Neural progenitor cell (in vitro differentiated cells): ENCODE measurements at regions not wholly inside any gene's neighbourhood (a gene's known extent, or its start where the extent isn't known, plus 50 kb on each side); places are given as distances from the start of the nearest gene placed in this dataset.

Source experiments
- CTCF ChIP-seq: fragments of 200-600 bp; sonication (generic); IDR thresholded peaks from 2 replicates; pipeline ENCODE4 v1.5.1; 2017; ENCODE audit warnings: antibody characterized with exemption, mild to moderate bottlenecking
- EZH2phosphoT487 ChIP-seq: fragments of 200-600 bp; sonication (generic); IDR thresholded peaks from 2 replicates; pipeline ENCODE4 v1.6.1; 2017; ENCODE audit warnings: antibody characterized with exemption

DNA sequence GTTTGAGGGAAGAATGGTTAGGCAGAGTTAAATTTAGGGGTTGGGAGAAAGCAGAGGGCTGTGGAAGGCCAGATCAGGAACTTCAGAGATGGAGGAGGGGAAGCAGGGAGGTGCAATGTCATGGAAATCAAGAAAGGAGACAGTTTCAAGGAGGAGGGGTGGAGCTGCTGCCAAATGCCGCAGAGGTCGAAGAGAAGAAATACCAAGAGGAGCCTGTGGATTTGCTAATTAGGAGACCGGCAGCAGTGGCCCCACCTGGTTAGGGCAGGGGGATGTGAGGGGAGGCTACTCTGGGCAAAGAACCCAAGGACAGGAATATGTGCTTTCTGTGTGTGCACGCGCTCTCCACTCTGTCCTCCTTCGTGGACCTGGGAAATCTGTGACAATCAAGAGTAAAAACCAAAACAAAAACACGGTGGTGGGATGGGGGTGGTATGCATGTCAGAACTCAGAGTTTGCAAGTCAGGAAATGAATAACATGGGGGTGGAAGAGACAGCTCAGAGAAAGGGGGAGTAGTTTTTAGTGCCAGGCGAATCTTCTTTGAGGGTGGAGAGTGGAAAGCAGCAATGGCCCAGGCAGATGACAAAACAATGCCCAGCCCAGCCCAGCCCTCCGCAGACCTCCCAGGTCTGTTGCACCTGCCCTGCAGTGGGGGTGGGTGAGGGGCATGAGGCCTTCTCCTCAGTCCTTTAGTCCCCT, 102.9 kb upstream of the PAX2 start:
- no peak for TF ChIP-seq CTCF
- no peak for TF ChIP-seq EZH2phosphoT487
